ENCODE measurements at regions not wholly inside any gene's neighbourhood (a gene's known extent, or its start where the extent isn't known, plus 50 kb on each side); places are given as distances from the start of the nearest gene placed in this dataset.
"Not testable (repeated sequence)": the region's sequence is repeated elsewhere in the genome, so short reads cannot be mapped to it uniquely, and the experiment has no call there.

GRCh38 chr7:119271147-119271779 is 1001.7 kb upstream of the KCND2 start:
- TF ChIP-seq ZFX (IDR thresholded peaks at IDR 0.05; ENCODE audit: borderline replicate concordance) (no peak), CTCF (IDR thresholded peaks at IDR 0.05) (no peak)
- H3K27ac ChIP-seq: no peak overlapping the region

DNA sequence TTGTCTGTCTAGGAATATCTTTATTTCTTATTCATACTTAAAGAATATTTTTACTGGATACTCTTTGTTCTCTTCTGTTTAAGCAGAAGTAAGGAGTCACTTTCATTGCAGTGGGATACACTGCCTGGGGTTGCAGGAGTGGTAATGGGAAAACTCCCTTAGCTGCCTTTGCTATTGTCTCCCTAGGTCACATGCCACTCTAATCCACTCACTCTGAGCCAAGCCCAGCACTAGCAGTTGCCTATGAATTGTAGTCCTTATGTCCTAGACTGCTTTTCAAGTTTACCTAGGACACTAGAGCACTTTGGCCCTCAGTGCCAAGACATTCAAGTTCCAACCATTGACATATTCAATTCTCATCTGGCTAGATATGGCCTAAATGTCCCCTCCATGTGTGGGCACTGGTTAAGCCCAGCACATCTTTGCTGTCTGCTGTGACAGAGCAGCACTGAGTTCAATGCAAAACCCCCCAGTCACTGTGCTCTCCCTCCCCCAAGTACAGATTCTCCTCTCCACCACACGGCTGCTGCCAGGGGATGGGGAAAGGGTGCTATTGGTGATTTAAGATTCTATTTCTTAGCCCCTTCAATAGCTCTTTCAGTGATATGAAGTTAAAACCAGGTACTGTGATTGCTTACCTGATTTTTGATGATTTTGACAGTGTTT is 991.7 kb upstream of the KCND2 start:
- H3K27ac ChIP-seq: no peak overlapping the region
- no peak for TF ChIP-seq ZFX (IDR thresholded peaks at IDR 0.05; ENCODE audit: borderline replicate concordance)
- no peak for TF ChIP-seq CTCF (IDR thresholded peaks at IDR 0.05)

GRCh38 chr7:119283353-119283752 is 989.6 kb upstream of the KCND2 start:
- no peak for TF ChIP-seq ZFX (IDR thresholded peaks at IDR 0.05; ENCODE audit: borderline replicate concordance)
- no peak for TF ChIP-seq CTCF (IDR thresholded peaks at IDR 0.05)
- no peak overlapping the region for H3K27ac ChIP-seq

DNA sequence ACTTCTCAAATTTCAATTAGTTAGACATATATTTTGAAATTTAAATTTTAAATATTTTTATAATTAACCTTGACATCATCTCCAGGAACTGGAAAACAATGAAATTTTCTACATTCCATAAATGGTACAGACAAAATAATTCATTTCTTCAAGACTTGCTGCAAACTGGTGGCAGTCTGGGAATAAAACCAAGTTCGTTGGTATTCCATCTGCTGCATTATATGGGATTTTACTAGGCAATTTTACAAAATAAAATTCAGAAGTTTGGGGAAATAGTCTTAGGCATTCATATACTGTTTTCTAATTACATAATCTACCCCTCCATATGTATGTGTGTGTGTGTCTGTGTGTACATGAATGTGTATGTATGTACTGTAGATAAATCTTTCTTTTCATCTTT is 984.6 kb upstream of the KCND2 start:
- H3K27ac ChIP-seq: no peak overlapping the region
- TF ChIP-seq ZFX (IDR thresholded peaks at IDR 0.05; ENCODE audit: borderline replicate concordance): no peak
- TF ChIP-seq CTCF (IDR thresholded peaks at IDR 0.05): no peak

DNA sequence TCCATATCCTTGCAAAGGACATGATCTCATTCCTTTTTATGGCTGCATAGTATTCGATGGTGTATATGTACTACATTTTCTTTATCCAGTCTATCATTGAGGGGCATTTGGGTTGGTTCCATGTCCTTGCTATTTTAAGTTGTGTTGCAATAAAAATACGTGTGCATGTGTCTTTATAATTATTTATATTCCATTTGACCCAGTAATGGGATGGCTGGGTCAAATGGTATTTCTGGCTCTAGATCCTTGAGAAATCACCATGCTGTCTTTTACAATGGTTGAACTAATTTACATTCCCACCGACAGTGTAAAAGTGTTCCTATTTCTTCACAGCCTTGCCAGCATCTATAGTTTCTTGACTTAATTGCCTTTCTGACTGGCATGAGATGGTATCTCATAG is 972.6 kb upstream of the KCND2 start:
- H3K27ac ChIP-seq: not testable (repeated sequence)

DNA sequence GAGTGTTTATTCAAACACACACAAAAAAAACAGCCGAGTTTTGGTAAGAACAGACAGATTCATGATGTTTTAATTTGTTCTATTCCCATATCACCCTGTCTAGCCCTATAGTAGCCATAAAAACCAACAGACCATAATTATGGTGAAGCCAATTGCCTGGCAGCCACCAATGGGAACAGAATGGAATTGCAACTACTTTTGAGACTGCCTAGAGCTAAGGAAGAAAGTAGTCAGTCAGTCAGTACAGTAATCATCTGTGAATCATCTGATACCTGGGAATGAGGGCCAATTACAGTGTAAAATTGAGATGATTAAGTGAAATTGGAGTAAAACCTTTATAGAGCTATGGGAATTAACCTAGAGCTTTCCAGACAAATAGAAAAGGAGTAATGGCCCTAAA is 952.7 kb upstream of the KCND2 start:
- no peak overlapping the region for H3K27ac ChIP-seq
- no peak for TF ChIP-seq ZFX (IDR thresholded peaks at IDR 0.05; ENCODE audit: borderline replicate concordance)
- TF ChIP-seq CTCF (IDR thresholded peaks at IDR 0.05): peak; percentile 21

GRCh38 chr7:119329715-119330114 is 943.3 kb upstream of the KCND2 start:
- H3K27ac ChIP-seq: no peak overlapping the region
- TF ChIP-seq CTCF (IDR thresholded peaks at IDR 0.05): no peak

GRCh38 chr7:119335405-119335804 is 937.6 kb upstream of the KCND2 start:
- no peak overlapping the region for H3K27ac ChIP-seq
- TF ChIP-seq CTCF (IDR thresholded peaks at IDR 0.05): no peak
- no peak for TF ChIP-seq ZFX (IDR thresholded peaks at IDR 0.05; ENCODE audit: borderline replicate concordance)

All from 22Rv1 (cell line).